Panc1 (cell line): ENCODE measurements at regions not wholly inside any gene's neighbourhood (a gene's known extent, or its start where the extent isn't known, plus 50 kb on each side); places are given as distances from the start of the nearest gene placed in this dataset.

ENCODE experiments used
- ATAC-seq: fragments of 200-7000 bp; cut with Tn5 transposase; 2 replicates; pipeline ENCODE4 v1.9.1; 2020; ENCODE audit warnings: mild to moderate bottlenecking, moderate library complexity
- BruUV-seq: library from RNA; stranded (reverse); fragments of 400-500 nt; replicated peaks from 2 replicates; lab custom pipeline; 2021; lab: Mats Ljungman, UMichigan
- CTCF ChIA-PET: fragments of 300-600 bp; sonication (Branson Sonifier 250); formaldehyde crosslinking; loops from one replicate; lab custom pipeline; 2022; ENCODE audit warnings: antibody characterized with exemption; lab: Charles Lee
- POLR2A ChIA-PET: fragments of 300-600 bp; sonication (Branson Sonifier 250); formaldehyde crosslinking; loops from one replicate; lab custom pipeline; 2022; ENCODE audit warnings: antibody characterized with exemption; lab: Charles Lee
- DNase-seq: peaks from one replicate; pipeline ENCODE4 v3.0.0-alpha.2; 2010; ENCODE audit warnings: low read depth, low spot score
- H3K27ac ChIP-seq: 2 replicates; pipeline ENCODE4 v1.5.1; 2011; ENCODE audit warnings: mild to moderate bottlenecking, low read length, inconsistent platforms
- H3K27me3 ChIP-seq: fragments of 200-500 bp; sonication (Bioruptor generic); 2 replicates; pipeline ENCODE4 v1.6.0; 2014; ENCODE audit warnings: low read length, inconsistent platforms; ENCODE audit not compliant: control insufficient read depth, insufficient read depth
- H3K36me3 ChIP-seq: fragments of 200-500 bp; sonication (Bioruptor generic); 2 replicates; pipeline ENCODE4 v1.5.1; 2014; ENCODE audit warnings: inconsistent platforms, mild to moderate bottlenecking, low read length, moderate library complexity; ENCODE audit not compliant: control insufficient read depth, insufficient read depth
- H3K4me1 ChIP-seq: 2 replicates; pipeline ENCODE4 v1.5.1; 2011; ENCODE audit warnings: inconsistent platforms, mild to moderate bottlenecking, low read length, moderate library complexity; ENCODE audit not compliant: control insufficient read depth, insufficient read depth
- H3K4me3 ChIP-seq, 2 experiments: 2 replicates each; pipeline ENCODE4 v1.5.1; 2011 to 2012; ENCODE audit warnings: low read depth in 2 of 2, low read length in 2 of 2, mild to moderate bottlenecking in 2 of 2, inconsistent platforms in 1 of 2, moderate library complexity in 1 of 2
- H3K9me3 ChIP-seq: fragments of 200-500 bp; sonication (Bioruptor generic); 2 replicates; pipeline ENCODE4 v1.5.1; 2014; ENCODE audit warnings: low read depth, mild to moderate bottlenecking, inconsistent platforms, low read length, moderate library complexity; ENCODE audit not compliant: control insufficient read depth, insufficient read depth
- POLR2AphosphoS5 ChIP-seq: IDR thresholded peaks from 2 replicates; pipeline ENCODE4 v1.6.1; 2012; ENCODE audit warnings: mild to moderate bottlenecking, low read depth, low read length, moderate library complexity
- SIN3A ChIP-seq: IDR thresholded peaks from 2 replicates; pipeline ENCODE4 v1.6.1; 2012; ENCODE audit warnings: low read depth, mild to moderate bottlenecking, low read length, moderate library complexity, borderline replicate concordance; ENCODE audit not compliant: insufficient read depth
- TCF7L2 ChIP-seq: IDR thresholded peaks from 2 replicates; pipeline ENCODE4 v1.6.1; 2011; ENCODE audit warnings: mild to moderate bottlenecking, low read depth, low read length, inconsistent platforms
- in situ Hi-C: cut with HindIII; loops from 2 replicates; pipeline ENCODE4 v1.10.0; 2016; ENCODE audit warnings: low sequenced_read_pairs, low pct_unique_long_range_greater_than_20kb
- intact Hi-C: fragments of 100-400 bp; cut with micrococcal nuclease; formaldehyde crosslinking; loops from one replicate; pipeline ENCODE4 v1.10.0; 2022; ENCODE audit not compliant: unreplicated experiment
- TF ChIP-seq, protein P1 (sequence below): fragments of 450-650 bp; IDR thresholded peaks from 2 replicates; pipeline ENCODE4 v1.5.1; 2017; ENCODE audit warnings: mild to moderate bottlenecking
- TF ChIP-seq, protein P2 (sequence below), 2 experiments: IDR thresholded peaks; 2 replicates each; pipeline ENCODE4 v1.6.1; 2011 to 2012; ENCODE audit warnings: low read depth in 2 of 2, control low read depth in 1 of 2, low read length in 1 of 2, mild to moderate bottlenecking in 1 of 2, moderate library complexity in 1 of 2; ENCODE audit not compliant: insufficient read depth in 1 of 2

DNA sequence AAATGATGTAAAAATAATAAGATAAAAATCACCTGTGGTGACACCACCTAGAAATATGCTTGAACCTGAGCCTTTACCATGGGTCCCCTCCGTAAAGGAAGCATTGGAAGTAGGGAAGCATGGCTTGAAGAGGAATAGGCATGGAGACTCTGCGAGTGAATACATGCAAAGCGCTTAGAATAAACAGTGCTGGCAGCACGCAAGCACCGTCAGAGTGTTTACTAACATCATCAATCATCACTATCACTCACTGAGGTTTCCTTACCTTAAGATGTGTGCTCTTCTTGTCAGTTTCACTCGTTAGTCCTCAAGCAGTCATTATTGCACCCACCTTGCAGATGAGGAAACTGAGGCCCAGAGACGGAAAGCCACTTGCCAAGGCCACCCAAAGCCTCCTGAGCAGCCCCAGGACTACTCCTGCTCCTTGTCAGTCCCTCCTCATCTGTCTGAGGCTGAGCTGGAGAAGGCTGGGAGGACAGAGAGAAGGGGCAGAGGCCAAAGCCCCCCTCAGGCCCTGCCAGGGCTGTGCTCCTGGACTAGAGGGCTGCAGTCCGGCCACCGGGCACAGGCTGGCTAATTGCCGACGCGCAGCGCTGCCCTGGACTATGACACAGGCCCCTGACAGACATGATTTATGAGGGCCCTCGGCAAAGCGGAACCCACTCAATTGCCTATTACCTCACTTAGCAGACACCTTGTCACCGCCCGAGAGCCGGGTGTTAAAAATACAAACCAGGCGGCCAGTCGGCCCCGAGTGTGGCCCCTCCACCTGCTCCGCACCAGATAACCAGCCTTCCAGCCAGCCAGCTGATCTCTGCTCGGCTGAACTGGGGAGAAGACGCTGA is 168.9 kb downstream of the MN1 start:
- Histone ChIP-seq H3K36me3 (no peaks in the 10 kb centered on the region), H3K27me3 (no peaks in the 10 kb centered on the region), H3K9me3 (no peaks in the 10 kb centered on the region), H3K4me1 (no peaks in the 10 kb centered on the region), H3K27ac (no peak overlapping the region), H3K4me3 (no peak overlapping the region)
- intact Hi-C loops (no loop called here), in situ Hi-C loops (no loop called here)
- ATAC-seq (no peak), DNase-seq (no peak)
- BruUV-seq, result no TSS peak
- TF ChIP-seq POLR2AphosphoS5 (no peak), SIN3A (no peak), TCF7L2 (no peak)
- TF ChIP-seq, protein P1, sequence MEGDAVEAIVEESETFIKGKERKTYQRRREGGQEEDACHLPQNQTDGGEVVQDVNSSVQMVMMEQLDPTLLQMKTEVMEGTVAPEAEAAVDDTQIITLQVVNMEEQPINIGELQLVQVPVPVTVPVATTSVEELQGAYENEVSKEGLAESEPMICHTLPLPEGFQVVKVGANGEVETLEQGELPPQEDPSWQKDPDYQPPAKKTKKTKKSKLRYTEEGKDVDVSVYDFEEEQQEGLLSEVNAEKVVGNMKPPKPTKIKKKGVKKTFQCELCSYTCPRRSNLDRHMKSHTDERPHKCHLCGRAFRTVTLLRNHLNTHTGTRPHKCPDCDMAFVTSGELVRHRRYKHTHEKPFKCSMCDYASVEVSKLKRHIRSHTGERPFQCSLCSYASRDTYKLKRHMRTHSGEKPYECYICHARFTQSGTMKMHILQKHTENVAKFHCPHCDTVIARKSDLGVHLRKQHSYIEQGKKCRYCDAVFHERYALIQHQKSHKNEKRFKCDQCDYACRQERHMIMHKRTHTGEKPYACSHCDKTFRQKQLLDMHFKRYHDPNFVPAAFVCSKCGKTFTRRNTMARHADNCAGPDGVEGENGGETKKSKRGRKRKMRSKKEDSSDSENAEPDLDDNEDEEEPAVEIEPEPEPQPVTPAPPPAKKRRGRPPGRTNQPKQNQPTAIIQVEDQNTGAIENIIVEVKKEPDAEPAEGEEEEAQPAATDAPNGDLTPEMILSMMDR, result no peak
- TF ChIP-seq, protein P2, sequence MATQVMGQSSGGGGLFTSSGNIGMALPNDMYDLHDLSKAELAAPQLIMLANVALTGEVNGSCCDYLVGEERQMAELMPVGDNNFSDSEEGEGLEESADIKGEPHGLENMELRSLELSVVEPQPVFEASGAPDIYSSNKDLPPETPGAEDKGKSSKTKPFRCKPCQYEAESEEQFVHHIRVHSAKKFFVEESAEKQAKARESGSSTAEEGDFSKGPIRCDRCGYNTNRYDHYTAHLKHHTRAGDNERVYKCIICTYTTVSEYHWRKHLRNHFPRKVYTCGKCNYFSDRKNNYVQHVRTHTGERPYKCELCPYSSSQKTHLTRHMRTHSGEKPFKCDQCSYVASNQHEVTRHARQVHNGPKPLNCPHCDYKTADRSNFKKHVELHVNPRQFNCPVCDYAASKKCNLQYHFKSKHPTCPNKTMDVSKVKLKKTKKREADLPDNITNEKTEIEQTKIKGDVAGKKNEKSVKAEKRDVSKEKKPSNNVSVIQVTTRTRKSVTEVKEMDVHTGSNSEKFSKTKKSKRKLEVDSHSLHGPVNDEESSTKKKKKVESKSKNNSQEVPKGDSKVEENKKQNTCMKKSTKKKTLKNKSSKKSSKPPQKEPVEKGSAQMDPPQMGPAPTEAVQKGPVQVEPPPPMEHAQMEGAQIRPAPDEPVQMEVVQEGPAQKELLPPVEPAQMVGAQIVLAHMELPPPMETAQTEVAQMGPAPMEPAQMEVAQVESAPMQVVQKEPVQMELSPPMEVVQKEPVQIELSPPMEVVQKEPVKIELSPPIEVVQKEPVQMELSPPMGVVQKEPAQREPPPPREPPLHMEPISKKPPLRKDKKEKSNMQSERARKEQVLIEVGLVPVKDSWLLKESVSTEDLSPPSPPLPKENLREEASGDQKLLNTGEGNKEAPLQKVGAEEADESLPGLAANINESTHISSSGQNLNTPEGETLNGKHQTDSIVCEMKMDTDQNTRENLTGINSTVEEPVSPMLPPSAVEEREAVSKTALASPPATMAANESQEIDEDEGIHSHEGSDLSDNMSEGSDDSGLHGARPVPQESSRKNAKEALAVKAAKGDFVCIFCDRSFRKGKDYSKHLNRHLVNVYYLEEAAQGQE (IDR thresholded peaks at IDR 0.05; ENCODE audit: insufficient read depth in 1 of 2, low read depth in 2 of 2, low read length in 1 of 2), result no peak
- ChIA-PET CTCF (no interaction called here), POLR2A (no interaction called here)

DNA sequence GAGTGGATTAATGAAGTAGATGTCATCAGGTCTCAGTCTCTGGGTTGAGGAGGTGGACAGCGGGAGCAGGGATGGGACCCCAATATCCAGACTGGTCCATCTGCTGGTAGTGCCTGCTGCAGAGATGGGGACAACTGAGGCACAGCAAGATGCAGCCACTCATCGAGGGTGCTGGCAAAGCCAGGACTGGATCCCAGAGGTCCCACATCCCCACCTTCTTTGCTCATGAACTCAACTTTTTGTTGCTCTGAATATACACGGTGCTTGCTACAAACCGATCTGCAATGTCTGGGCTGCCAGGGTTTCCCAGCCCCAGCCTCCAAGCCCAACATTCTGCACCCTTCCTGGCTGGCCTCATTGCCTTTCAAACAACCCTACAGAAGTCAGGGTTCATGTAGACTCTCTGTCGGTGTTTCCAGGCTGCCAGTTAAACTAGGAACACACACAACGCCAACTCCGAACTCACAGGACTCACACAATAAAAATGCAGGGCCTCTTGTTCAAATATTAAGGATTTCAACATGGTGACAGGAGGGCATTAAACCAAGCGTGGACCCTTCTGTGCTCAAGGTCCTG is 168.2 kb downstream of the MN1 start:
- DNase-seq (no peak), ATAC-seq (no peak)
- no TSS peak for BruUV-seq
- in situ Hi-C loops, result no loop called here
- Histone ChIP-seq H3K9me3 (no peaks in the 10 kb centered on the region), H3K27ac (no peak overlapping the region), H3K36me3 (no peaks in the 10 kb centered on the region), H3K4me3 (no peak overlapping the region), H3K4me1 (no peaks in the 10 kb centered on the region), H3K27me3 (no peaks in the 10 kb centered on the region)
- TF ChIP-seq TCF7L2, result no peak
- intact Hi-C loops, result no loop called here
- CTCF ChIA-PET, result no interaction called here
- POLR2A ChIA-PET, result no interaction called here
